SK-N-SH (cell line): ENCODE measurements at regions not wholly inside any gene's neighbourhood (a gene's known extent, or its start where the extent isn't known, plus 50 kb on each side); places are given as distances from the start of the nearest gene placed in this dataset.

Source experiments
- CTCF ChIP-seq: fragments of 200-600 bp; sonication (generic); IDR thresholded peaks from 2 replicates; pipeline ENCODE4 v1.6.1; 2017; ENCODE audit warnings: antibody characterized with exemption, mild to moderate bottlenecking, moderate library complexity
- FOXJ3 ChIP-seq: sonication (generic); formaldehyde crosslinking; IDR thresholded peaks from 2 replicates; pipeline ENCODE4 v1.5.1; 2020; ENCODE audit warnings: mild to moderate bottlenecking, missing genetic modification reagents
- MEF2A ChIP-seq: IDR thresholded peaks from 2 replicates; pipeline ENCODE4 v1.4.0; 2012; ENCODE audit warnings: low read depth, borderline replicate concordance
- TAF1 ChIP-seq: IDR thresholded peaks from 2 replicates; pipeline ENCODE4 v1.6.1; 2012; ENCODE audit warnings: low read depth, mild to moderate bottlenecking, low read length, moderate library complexity, borderline replicate concordance

- TF ChIP-seq CTCF (no peak), FOXJ3 (no peak), MEF2A (no peak), TAF1 (no peak)
Observed at GRCh38 chr1:87969040-87969439, 640.4 kb downstream of the LMO4 start.
